Endothelial cell of umbilical vein (primary cell): ENCODE measurements at regions not wholly inside any gene's neighbourhood (a gene's known extent, or its start where the extent isn't known, plus 50 kb on each side); places are given as distances from the start of the nearest gene placed in this dataset.

Source experiments
- BruUV-seq: library from RNA; stranded (reverse); fragments of 400-500 nt; replicated peaks from 2 replicates; lab custom pipeline; 2021; lab: Mats Ljungman, UMichigan
- CTCF ChIA-PET: fragments of 300-600, 350-600 bp; sonication (Branson Sonifier 250); formaldehyde crosslinking; loops from one replicate; lab custom pipeline; 2021; ENCODE audit warnings: antibody characterized with exemption, inconsistent platforms; lab: Charles Lee
- POLR2A ChIA-PET: fragments of 300-600, 350-600 bp; sonication (Branson Sonifier 250); formaldehyde crosslinking; loops from one replicate; lab custom pipeline; 2021; ENCODE audit warnings: antibody characterized with exemption, inconsistent platforms; lab: Charles Lee
- DNase-seq: peaks from one replicate; pipeline ENCODE4 v3.0.0-alpha.2; 2011; ENCODE audit warnings: low read depth, low spot score
- FAIRE-seq: peaks from 2 replicates; lab custom pipeline; 2011; peaks lifted over from hg19 to GRCh38; lab: Jason Lieb, UNC
- H2AFZ ChIP-seq: 2 replicates; pipeline ENCODE4 v1.6.0; 2012; ENCODE audit warnings: low read depth, low read length, control low read depth, inconsistent platforms
- H3K27ac ChIP-seq: 2 replicates; pipeline ENCODE4 v1.5.1; 2011; ENCODE audit warnings: low read depth, mild to moderate bottlenecking, control low read depth, low read length, moderate library complexity; ENCODE audit not compliant: insufficient read depth
- H3K27me3 ChIP-seq, 2 experiments: 2 replicates each; pipeline versions ENCODE4 v1.6.0 to v1.6.1; 2011; ENCODE audit warnings: low read length in 2 of 2, mixed read lengths in 1 of 2; ENCODE audit not compliant: control insufficient read depth in 2 of 2, insufficient read depth in 2 of 2
- H3K36me3 ChIP-seq, 2 experiments: 2 replicates in 1 of 2; 3 replicates in 1 of 2; pipeline ENCODE4 v1.5.1; 2011; ENCODE audit warnings: low read length in 2 of 2, mild to moderate bottlenecking in 1 of 2, moderate library complexity in 1 of 2; ENCODE audit not compliant: control insufficient read depth in 2 of 2, insufficient read depth in 2 of 2; ENCODE audit errors: extremely low read depth in 1 of 2
- H3K4me1 ChIP-seq: 3 replicates; pipeline ENCODE4 v1.5.1; 2011; ENCODE audit warnings: mild to moderate bottlenecking, low read length; ENCODE audit not compliant: control insufficient read depth, insufficient read depth; ENCODE audit errors: extremely low read depth
- H3K4me2 ChIP-seq: 2 replicates; pipeline ENCODE4 v1.6.1; 2011; ENCODE audit warnings: low read length, control low read depth, mixed read lengths; ENCODE audit not compliant: insufficient read depth
- H3K4me3 ChIP-seq, 3 experiments: fragments of 200-600 bp in 1 of 3; sonication (generic), shearing (Covaris generic) in 1 of 3; replicated peaks in 1 of 3; 2 replicates each; pipeline ENCODE4 v1.5.1; 2011 to 2016; ENCODE audit warnings: control low read depth in 3 of 3, low read length in 3 of 3, mild to moderate bottlenecking in 2 of 3, inconsistent platforms in 1 of 3, low read depth in 1 of 3, moderate library complexity in 1 of 3; ENCODE audit not compliant: insufficient read depth in 1 of 3
- H3K79me2 ChIP-seq: 2 replicates; pipeline ENCODE4 v1.6.0; 2012; ENCODE audit warnings: low read length, inconsistent platforms; ENCODE audit not compliant: control insufficient read depth, insufficient read depth
- H3K9ac ChIP-seq: replicated peaks from 2 replicates; pipeline ENCODE3; 2011; ENCODE audit warnings: low read length, control low read depth; ENCODE audit not compliant: insufficient read depth; ENCODE audit errors: extremely low read depth
- H3K9me1 ChIP-seq: replicated peaks from 3 replicates; pipeline ENCODE4 v1.6.0; 2011; ENCODE audit warnings: mild to moderate bottlenecking, low read length; ENCODE audit not compliant: control insufficient read depth, insufficient read depth; ENCODE audit errors: extremely low read depth
- H3K9me3 ChIP-seq: replicated peaks from 2 replicates; pipeline ENCODE4 v1.5.1; 2012; ENCODE audit warnings: low read length, inconsistent platforms; ENCODE audit not compliant: control insufficient read depth, insufficient read depth
- H4K20me1 ChIP-seq: replicated peaks from 2 replicates; pipeline ENCODE3; 2011; ENCODE audit warnings: mild to moderate bottlenecking, low read length; ENCODE audit not compliant: control insufficient read depth, insufficient read depth; ENCODE audit errors: extremely low read depth
- EZH2 ChIP-seq: IDR thresholded peaks from 2 replicates; pipeline ENCODE4 v1.6.1; 2012; ENCODE audit warnings: borderline replicate concordance, low read depth, mild to moderate bottlenecking, moderate library complexity, low read length, inconsistent platforms; ENCODE audit not compliant: severe bottlenecking
- FOS ChIP-seq: IDR thresholded peaks from 2 replicates; pipeline ENCODE4 v1.6.1; 2011; ENCODE audit warnings: mild to moderate bottlenecking, low read length, moderate library complexity, borderline replicate concordance; ENCODE audit not compliant: insufficient read depth
- MYC ChIP-seq: IDR thresholded peaks from one replicate; pipeline ENCODE4 v1.6.1; 2011; ENCODE audit warnings: mild to moderate bottlenecking, low read depth, low read length
- POLR2A ChIP-seq: IDR thresholded peaks from 2 replicates; pipeline ENCODE4 v1.6.1; 2012; ENCODE audit warnings: low read depth, mild to moderate bottlenecking, control low read depth, low read length
- dilution Hi-C: fragments of 300-500 bp; cut with MboI; formaldehyde crosslinking; loops from one replicate; pipeline ENCODE4 v1.15.0; 2019; ENCODE audit warnings: low sequenced_read_pairs; ENCODE audit not compliant: extremely low pct_ligation_motif_present
- intact Hi-C: fragments of 100-400 bp; cut with micrococcal nuclease; formaldehyde crosslinking; loops from one replicate; pipeline ENCODE4 v1.10.0; 2022
- TF ChIP-seq, protein P1 (sequence below): IDR thresholded peaks from 2 replicates; pipeline ENCODE4 v1.6.1; 2011; ENCODE audit not compliant: insufficient read depth, insufficient read length
- TF ChIP-seq, protein P2 (sequence below), 2 donors: IDR thresholded peaks; 1 replicate in 1 of 2; 2 replicates in 1 of 2; pipeline ENCODE4 v1.5.1; 2011; ENCODE audit warnings: low read length in 2 of 2, mild to moderate bottlenecking in 2 of 2, moderate library complexity in 2 of 2, control low read depth in 1 of 2, inconsistent platforms in 1 of 2, low read depth in 1 of 2; ENCODE audit not compliant: insufficient read depth in 1 of 2; ENCODE audit errors: extremely low read depth in 1 of 2

DNA sequence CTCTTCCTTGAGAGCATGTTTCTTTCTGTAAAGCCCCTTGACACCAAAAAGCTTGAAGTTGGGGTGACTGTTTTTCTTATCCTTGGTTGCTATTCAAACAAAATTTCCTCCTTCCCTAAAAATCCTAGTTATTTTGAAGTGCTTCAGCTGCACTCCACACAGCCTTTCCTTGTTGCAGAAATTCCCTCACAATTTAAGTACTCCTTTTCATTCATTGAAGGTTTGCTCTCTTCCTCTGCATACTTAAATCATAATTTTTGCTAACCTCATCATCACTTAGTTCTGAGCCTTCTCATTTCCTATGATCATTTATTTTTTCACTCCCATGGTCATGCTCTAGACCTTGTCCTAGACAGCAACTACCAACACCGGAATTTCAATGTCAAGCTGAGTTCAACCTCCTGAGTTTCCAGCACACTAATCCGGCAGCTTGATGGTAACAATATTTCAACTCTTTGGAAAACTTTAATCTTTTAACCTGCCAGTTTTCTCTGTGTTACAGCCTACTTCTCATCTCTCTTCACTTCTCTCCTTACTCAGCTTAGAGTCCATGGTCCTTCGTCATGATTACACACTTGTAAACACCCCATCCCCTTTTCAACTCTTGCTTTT lies 78.7 kb upstream of the ACTBL2 start:
- no peak for TF ChIP-seq MYC
- TF ChIP-seq, protein P1, sequence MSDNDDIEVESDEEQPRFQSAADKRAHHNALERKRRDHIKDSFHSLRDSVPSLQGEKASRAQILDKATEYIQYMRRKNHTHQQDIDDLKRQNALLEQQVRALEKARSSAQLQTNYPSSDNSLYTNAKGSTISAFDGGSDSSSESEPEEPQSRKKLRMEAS = no peak
- TF ChIP-seq, protein P2, sequence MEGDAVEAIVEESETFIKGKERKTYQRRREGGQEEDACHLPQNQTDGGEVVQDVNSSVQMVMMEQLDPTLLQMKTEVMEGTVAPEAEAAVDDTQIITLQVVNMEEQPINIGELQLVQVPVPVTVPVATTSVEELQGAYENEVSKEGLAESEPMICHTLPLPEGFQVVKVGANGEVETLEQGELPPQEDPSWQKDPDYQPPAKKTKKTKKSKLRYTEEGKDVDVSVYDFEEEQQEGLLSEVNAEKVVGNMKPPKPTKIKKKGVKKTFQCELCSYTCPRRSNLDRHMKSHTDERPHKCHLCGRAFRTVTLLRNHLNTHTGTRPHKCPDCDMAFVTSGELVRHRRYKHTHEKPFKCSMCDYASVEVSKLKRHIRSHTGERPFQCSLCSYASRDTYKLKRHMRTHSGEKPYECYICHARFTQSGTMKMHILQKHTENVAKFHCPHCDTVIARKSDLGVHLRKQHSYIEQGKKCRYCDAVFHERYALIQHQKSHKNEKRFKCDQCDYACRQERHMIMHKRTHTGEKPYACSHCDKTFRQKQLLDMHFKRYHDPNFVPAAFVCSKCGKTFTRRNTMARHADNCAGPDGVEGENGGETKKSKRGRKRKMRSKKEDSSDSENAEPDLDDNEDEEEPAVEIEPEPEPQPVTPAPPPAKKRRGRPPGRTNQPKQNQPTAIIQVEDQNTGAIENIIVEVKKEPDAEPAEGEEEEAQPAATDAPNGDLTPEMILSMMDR (IDR thresholded peaks at IDR 0.05; ENCODE audit: extremely low read depth in 1 of 2, insufficient read depth in 1 of 2, low read depth in 1 of 2, low read length in 2 of 2) = no peak
- H3K27me3 ChIP-seq = no peaks in the 10 kb centered on the region
- H3K9me1 ChIP-seq = no peaks in the 10 kb centered on the region
- ChIA-PET POLR2A (no interaction called here), CTCF (no interaction called here)
- H4K20me1 ChIP-seq = no peaks in the 10 kb centered on the region
- no peak overlapping the region for H3K27ac ChIP-seq
- H3K79me2 ChIP-seq = no peaks in the 10 kb centered on the region
- H3K9me3 ChIP-seq = no peaks in the 10 kb centered on the region
- no peaks in the 10 kb centered on the region for H3K36me3 ChIP-seq
- dilution Hi-C loops (no loop called here), intact Hi-C loops (no loop called here)
- H2AFZ ChIP-seq = no peak overlapping the region
- no peaks in the 10 kb centered on the region for H3K4me1 ChIP-seq
- no peak for FAIRE-seq
- H3K9ac ChIP-seq = no peak overlapping the region
- no peak overlapping the region for H3K4me2 ChIP-seq
- no TSS peak for BruUV-seq
- peak; percentile 24 for DNase-seq
- H3K4me3 ChIP-seq = no peak overlapping the region

DNA sequence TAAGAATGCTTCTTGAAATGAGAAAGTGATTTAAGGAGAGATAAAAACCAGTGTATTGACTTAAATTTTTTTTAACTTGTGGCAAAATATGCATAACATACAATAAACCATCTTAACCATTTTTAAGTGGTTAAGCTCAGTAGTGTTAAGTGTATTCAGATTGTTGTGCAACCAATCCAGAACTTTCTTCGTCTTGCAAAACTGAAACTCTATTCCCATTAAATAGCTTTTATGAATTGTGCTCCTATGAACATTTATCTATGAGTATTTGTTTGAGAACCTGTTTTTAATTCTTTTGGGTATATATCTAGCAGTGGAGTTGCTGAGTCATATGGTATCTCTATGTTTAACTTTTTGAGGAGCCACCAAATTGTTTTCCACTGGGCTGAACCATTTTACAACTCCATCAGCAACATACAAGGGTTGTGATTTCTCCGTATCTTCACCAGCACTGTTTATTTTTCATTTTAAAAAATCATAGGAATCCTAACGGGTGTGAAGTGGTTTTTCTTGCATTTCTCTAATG lies 76.6 kb upstream of the ACTBL2 start:
- H4K20me1 ChIP-seq = no peaks in the 10 kb centered on the region
- H3K4me1 ChIP-seq = no peaks in the 10 kb centered on the region
- no TSS peak for BruUV-seq
- no peaks in the 10 kb centered on the region for H3K79me2 ChIP-seq
- no peak for DNase-seq
- H3K9me1 ChIP-seq = no peaks in the 10 kb centered on the region
- intact Hi-C loops = no loop called here
- H3K4me2 ChIP-seq = no peak overlapping the region
- H3K9me3 ChIP-seq = no peaks in the 10 kb centered on the region
- ChIA-PET CTCF (no interaction called here), POLR2A (no interaction called here)
- no peak overlapping the region for H3K9ac ChIP-seq
- no peak overlapping the region for H2AFZ ChIP-seq
- H3K27me3 ChIP-seq = no peaks in the 10 kb centered on the region
- dilution Hi-C loops = no loop called here
- no peak overlapping the region for H3K27ac ChIP-seq
- H3K36me3 ChIP-seq = no peaks in the 10 kb centered on the region
- FAIRE-seq = no peak
- TF ChIP-seq MYC (no peak), FOS (no peak), POLR2A (no peak), EZH2 (no peak)
- no peak overlapping the region for H3K4me3 ChIP-seq
